ENCODE measurements at regions not wholly inside any gene's neighbourhood (a gene's known extent, or its start where the extent isn't known, plus 50 kb on each side); places are given as distances from the start of the nearest gene placed in this dataset.

DNA sequence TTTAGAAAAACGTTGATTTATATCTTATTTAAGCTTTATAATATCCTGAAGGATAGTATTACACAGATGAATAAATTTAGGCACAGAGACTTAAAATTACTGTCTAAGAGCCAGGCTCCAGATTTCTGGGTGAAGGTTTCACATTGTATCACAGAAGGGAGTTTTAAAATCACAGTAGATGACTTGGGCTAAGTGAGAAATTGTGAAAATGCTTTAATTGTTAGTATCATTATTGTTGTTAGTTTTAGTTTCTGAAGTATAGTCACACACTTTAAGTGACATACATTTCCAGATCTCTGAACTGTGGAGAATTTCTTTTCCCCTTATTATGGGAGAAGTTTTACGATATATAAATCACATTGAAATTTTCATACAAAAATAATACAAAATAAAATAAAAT lies 83.5 kb downstream of the NDUFS5 start:
- no peak for DNase-seq

DNA sequence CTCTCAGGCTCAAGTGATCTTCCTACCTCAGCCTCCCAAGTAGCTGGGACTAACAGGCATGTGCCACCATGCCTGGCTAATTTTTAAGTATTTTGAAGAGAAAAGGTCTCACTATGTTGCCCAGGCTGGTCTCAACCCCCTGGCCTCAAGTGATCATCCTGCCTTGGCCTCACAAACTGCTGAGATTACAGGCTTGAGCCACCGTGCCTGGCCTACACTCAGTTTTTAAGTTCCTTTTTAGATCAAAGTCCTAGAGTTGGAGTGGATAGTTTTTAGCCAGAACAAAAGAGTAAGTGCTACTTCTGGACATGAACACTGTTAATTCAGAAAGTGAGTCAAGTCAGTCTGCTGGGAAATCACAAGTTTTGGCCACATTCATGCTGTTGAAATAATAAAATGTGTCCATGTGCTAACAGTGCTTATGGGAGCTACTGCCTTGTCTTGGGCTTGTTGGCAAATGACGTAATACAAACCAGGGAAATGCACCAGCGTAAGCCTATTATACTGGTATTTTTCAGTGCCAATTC lies 84.2 kb downstream of the NDUFS5 start:
- no peak for DNase-seq

GRCh38 chr1:39110882-39111281 lies 84.7 kb downstream of the NDUFS5 start:
- DNase-seq, result no peak

DNA sequence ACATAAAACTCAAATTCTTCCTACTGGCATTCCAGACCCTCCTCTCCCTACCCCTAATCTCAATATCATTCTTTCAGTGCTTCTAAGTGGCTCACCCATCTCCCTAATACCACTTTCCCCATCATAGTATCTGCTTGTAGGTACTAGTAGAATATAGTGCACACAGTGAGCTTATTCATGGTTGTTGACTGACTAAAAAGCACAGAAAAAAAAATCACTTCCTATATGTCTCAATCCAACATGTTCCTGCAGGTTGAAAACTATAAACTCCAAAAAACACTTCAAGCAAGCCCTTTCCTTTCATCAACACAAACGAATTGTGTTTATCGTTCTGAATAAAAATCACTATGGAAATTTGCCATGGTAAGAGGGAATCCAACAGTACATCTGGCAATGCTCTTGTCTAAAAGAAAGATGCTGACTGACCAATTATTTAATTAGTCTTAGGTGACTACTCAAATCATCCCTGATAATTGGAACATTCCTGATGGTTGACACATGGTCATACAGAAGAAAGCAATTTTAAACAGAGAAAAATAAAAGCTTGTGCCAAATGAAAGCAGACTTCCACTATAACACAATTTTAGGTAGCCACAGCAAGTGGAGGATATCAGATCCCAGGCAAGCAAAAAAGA lies 87.1 kb downstream of the NDUFS5 start:
- DNase-seq, result no peak

GRCh38 chr1:39115271-39116110 lies 89.0 kb upstream of the MACF1 start:
- DNase-seq, result no peak

DNA sequence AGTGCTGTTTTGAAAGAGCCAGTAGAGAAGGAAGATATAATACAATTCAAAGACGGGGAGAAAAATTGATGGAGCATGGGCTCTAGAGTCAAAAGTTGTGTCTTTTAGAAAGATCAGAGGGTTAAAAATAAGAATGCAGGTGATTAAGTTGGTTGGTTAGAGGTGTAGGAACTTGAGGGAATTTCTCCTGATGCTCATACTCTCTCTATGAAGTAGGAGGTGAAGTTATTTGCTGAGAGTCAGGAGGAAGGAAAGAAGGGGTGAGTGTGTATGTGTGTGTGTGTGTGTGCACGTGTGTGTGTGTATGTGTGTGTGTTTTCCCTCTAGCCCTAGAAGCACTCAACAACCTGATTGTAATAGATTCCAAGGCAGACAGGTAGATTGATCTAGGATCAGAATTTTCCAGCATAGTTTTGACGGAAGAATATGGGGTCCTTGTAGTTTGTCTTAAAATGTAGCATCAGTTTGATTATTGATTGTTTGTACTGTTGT lies 88.3 kb upstream of the MACF1 start:
- DNase-seq, result no peak

DNA sequence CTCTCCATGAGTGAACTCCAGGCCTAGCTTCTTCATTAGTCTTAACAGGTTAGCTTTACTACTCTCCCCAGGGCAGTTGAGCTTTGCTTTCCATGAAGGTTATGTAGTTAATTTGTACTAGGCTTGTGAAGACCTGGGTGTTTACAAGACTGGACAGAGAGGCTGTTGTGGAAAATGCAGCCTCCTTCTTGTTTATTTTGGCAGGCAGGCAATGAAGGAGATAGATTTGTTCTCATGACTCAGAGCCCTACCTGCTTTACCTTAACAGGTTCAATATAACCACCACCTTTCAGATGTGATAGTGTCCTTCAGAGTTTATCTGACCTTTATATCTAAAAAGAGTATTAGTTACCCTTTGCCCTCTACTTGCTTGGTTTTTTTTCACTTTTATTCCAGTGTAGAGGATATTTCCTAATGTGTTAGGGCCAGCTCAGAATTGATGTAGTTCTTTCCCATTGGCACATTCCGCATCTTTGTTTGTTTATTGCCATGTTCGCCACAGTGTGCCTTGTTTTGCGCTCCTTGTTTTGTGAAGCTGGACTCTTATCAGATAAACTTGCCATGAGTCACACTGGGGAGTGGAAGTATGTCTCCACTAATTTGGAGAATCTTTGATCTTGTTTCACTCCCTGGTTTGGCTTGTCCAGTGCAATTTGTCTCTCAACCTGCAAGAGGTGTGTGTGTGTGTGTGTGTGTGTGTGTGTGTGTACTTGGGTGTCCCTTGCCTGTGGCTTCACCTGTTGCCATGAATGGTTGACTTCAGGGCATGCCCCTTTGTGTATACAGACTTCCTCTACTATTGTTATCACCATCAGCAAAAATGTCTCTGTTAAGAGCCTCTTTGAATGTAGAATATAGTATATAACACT lies 87.4 kb upstream of the MACF1 start:
- DNase-seq, result no peak

DNA sequence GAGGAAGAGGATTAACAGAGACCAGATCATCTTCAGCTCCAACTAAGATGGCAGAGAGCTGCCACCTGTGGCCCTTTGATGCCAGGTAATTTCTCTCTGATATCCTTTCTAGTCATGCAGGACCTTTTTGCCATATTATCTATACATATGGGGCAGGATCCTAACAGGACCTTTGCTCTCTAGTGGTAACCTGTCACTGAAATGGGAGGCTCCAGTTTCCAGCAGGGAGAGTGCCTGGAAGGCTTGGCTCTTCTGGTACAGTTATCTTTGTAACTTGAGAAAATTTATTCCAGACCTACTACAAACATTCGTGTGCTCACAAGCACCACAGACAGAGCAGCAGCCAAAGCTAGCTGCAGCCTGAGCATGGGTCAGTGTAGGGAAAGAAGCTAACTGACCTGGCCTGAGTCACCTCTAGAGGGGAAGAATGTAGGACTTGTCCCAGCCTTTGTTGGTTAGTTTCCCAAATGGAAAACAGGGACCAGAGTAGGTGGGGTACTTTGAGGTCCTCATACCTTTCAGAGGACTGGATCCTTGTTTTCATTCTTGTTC lies 86.5 kb upstream of the MACF1 start:
- no peak for DNase-seq

- DNase-seq, result no peak
Observed at GRCh38 chr1:39122056-39122455, 82.4 kb upstream of the MACF1 start.

GRCh38 chr1:39124282-39124681 lies 80.2 kb upstream of the MACF1 start:
- no peak for DNase-seq

GRCh38 chr1:39127513-39127912 lies 77.0 kb upstream of the MACF1 start:
- DNase-seq, result no peak

DNA sequence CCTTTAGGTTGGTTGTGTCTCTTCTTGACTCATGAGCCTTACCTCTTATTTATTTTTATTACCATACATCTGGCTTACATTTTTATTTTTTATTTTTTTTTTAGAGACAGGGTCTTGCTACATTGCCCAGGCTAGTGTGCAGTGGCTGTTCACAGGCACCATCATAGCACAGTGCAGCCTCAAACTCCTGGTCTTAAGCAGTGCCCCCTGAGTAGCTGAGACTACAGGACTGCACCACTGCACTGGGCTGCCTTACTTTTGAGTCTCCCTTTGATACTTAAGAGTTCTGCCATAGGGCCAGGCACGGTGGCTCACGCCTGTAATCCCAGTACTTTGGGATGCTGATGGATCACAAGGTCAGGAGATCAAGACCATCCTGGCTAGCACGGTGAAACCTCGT lies 76.4 kb upstream of the MACF1 start:
- no peak for DNase-seq

DNA sequence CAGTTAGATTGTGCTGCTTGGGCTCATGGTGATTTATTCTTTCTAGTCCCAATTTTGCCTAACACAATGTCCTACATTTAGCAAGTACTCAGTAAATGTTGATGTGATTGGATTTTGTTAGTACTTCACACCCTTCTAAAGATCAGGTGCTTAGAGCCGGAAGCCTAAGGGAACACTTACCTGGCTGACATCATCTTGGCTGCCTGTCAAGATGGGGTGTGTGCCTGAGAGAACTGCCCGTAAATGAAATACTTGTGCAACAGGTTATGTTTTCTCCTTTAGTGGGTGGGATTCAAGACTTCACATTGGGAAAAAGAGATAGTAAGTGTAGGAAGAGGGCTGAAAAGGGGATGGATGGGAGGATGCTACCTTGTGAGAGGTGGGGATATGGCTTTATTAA lies 75.5 kb upstream of the MACF1 start:
- no peak for DNase-seq

GRCh38 chr1:39129514-39129913 lies 75.0 kb upstream of the MACF1 start:
- DNase-seq, result no peak

GRCh38 chr1:39130325-39130724 lies 74.2 kb upstream of the MACF1 start:
- no peak for DNase-seq

DNA sequence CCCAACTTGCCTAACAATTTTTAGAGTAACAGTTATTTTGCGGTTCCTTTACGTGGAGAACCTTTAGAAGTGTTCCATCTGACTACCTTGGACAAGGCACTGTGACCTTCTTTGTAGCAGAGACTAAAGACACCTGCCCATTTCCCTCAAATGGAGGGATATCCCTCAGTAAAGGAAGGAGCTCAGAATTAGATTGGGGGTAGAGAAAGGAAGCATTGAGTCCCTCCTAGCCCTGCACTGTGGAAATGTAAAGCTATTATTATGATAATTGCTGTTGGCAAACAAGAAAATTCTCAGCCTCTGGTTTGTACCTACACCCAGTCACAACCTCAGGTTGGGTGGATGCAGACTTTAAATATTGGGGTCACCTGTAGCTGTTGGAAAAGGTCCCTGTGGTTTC lies 72.6 kb upstream of the MACF1 start:
- DNase-seq, result no peak

GRCh38 chr1:39132505-39133339 lies 71.8 kb upstream of the MACF1 start:
- DNase-seq, result no peak

- no peak for DNase-seq
Observed at GRCh38 chr1:39133340-39133684, 71.2 kb upstream of the MACF1 start.

DNA sequence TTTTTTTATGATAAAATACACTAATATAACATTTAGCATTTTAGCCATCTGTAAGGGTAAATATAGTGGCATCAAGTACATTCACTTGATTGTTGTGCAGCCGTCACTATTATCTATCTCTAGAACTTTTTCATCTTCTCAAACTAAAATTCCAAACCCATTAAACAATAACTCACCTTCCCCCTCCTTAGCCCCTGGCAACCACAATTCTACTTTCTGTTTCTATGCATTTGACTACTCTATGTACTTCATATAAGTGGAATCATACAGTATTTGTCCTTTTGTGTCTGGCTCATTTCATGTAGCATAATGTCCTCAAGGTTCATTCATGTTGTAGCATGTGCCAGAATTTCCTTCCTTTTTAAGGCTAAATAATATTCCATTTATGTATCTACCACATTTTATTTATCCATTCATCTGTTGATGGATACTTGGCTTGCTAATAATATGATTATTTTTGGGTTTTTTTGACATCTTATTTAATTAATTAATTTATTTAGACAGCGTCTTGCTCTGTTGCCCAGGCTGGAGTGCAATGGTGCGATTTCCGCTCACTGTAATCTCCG lies 69.6 kb upstream of the MACF1 start:
- no peak for DNase-seq

- DNase-seq, result no peak
Observed at GRCh38 chr1:39136638-39137037, 67.9 kb upstream of the MACF1 start.

- DNase-seq, result no peak
Observed at GRCh38 chr1:39139723-39140360, 64.7 kb upstream of the MACF1 start.

All from central memory CD4-positive, alpha-beta T cell (primary cell).